IMR-90 (cell line): ENCODE measurements at regions not wholly inside any gene's neighbourhood (a gene's known extent, or its start where the extent isn't known, plus 50 kb on each side); places are given as distances from the start of the nearest gene placed in this dataset.

Source experiments
- ATAC-seq: fragments of 200-7000 bp; cut with Tn5 transposase; 2 replicates; pipeline ENCODE4 v1.9.1; 2020; ENCODE audit warnings: low read depth, mild to moderate bottlenecking, moderate library complexity
- BruUV-seq: library from RNA; stranded (reverse); fragments of 400-500 nt; replicated peaks from 2 replicates; lab custom pipeline; 2021; lab: Mats Ljungman, UMichigan
- CTCF ChIA-PET: fragments of 300-600 bp; formaldehyde crosslinking; extraction: SDS; loops from one replicate; lab custom pipeline; 2021; ENCODE audit warnings: antibody characterized with exemption; lab: Yijun Ruan, JAX
- POLR2A ChIA-PET: fragments of 300-600 bp; sonication (Branson Sonifier 250); formaldehyde crosslinking; loops from one replicate; lab custom pipeline; 2022; ENCODE audit warnings: antibody characterized with exemption; ENCODE audit not compliant: unreplicated experiment; lab: Charles Lee
- DNase-seq: peaks from one replicate; pipeline ENCODE4 v3.0.0; 2013
- H2AFZ ChIP-seq: replicated peaks from 2 replicates; pipeline ENCODE3; 2013; ENCODE audit warnings: low read length, mild to moderate bottlenecking; ENCODE audit not compliant: poor library complexity
- H2AK5ac ChIP-seq: 2 replicates; pipeline ENCODE4 v1.6.1; 2013; ENCODE audit warnings: low read depth, low read length, inconsistent platforms
- H2AK9ac ChIP-seq: replicated peaks from 2 replicates; pipeline ENCODE3; 2013; ENCODE audit warnings: mild to moderate bottlenecking, low read depth, low read length, moderate library complexity; ENCODE audit not compliant: poor library complexity
- H2BK120ac ChIP-seq: 2 replicates; pipeline ENCODE4 v1.6.1; 2013; ENCODE audit warnings: low read depth, low read length, inconsistent platforms
- H2BK15ac ChIP-seq: 3 replicates; pipeline ENCODE4 v1.6.1; 2013; ENCODE audit warnings: low read depth, low read length, inconsistent platforms
- H2BK20ac ChIP-seq: 2 replicates; pipeline ENCODE4 v1.6.1; 2013; ENCODE audit warnings: low read depth, mild to moderate bottlenecking, inconsistent platforms, low read length, moderate library complexity
- H2BK5ac ChIP-seq: 2 replicates; pipeline ENCODE4 v1.6.1; 2013; ENCODE audit warnings: mild to moderate bottlenecking, low read depth, low read length, inconsistent platforms; ENCODE audit not compliant: poor library complexity, severe bottlenecking
- H3K14ac ChIP-seq: replicated peaks from 2 replicates; pipeline ENCODE4 v1.6.1; 2013; ENCODE audit warnings: low read depth, low read length, inconsistent platforms
- H3K18ac ChIP-seq: 2 replicates; pipeline ENCODE4 v1.6.1; 2013; ENCODE audit warnings: low read depth, low read length, control low read depth
- H3K23ac ChIP-seq: 2 replicates; pipeline ENCODE4 v1.6.1; 2013; ENCODE audit warnings: low read depth, low read length, inconsistent platforms
- H3K27ac ChIP-seq: 2 replicates; pipeline ENCODE4 v1.5.1; 2013; ENCODE audit warnings: mild to moderate bottlenecking, control low read depth, low read length; ENCODE audit not compliant: insufficient read depth
- H3K27me3 ChIP-seq: 2 replicates; pipeline ENCODE4 v1.6.1; 2013; ENCODE audit warnings: low read length; ENCODE audit not compliant: control insufficient read depth, insufficient read depth
- H3K36me3 ChIP-seq: 2 replicates; pipeline ENCODE4 v1.6.1; 2013; ENCODE audit warnings: low read length, mixed read lengths; ENCODE audit not compliant: control insufficient read depth, insufficient read depth
- H3K4ac ChIP-seq: 2 replicates; pipeline ENCODE4 v1.6.1; 2013; ENCODE audit warnings: low read depth, low read length, inconsistent platforms
- H3K4me1 ChIP-seq: 2 replicates; pipeline ENCODE4 v1.6.1; 2013; ENCODE audit warnings: low read length, mixed read lengths; ENCODE audit not compliant: control insufficient read depth, insufficient read depth
- H3K4me2 ChIP-seq: 2 replicates; pipeline ENCODE4 v1.6.1; 2013; ENCODE audit warnings: low read depth, mild to moderate bottlenecking, control low read depth, low read length, moderate library complexity
- H3K4me3 ChIP-seq: 2 replicates; pipeline ENCODE4 v1.5.1; 2013; ENCODE audit warnings: low read depth, mild to moderate bottlenecking, control low read depth, low read length, moderate library complexity; ENCODE audit not compliant: insufficient read depth
- H3K56ac ChIP-seq: 2 replicates; pipeline ENCODE4 v1.6.1; 2013; ENCODE audit warnings: low read length, inconsistent platforms; ENCODE audit not compliant: insufficient read depth; ENCODE audit errors: extremely low read depth
- H3K79me1 ChIP-seq, 2 experiments: 2 replicates each; pipeline ENCODE4 v1.6.1; 2013; ENCODE audit warnings: low read length in 2 of 2, inconsistent platforms in 1 of 2, low read depth in 1 of 2
- H3K9ac ChIP-seq: 2 replicates; pipeline ENCODE4 v1.6.1; 2013; ENCODE audit warnings: low read depth, low read length, control low read depth
- H3K9me1 ChIP-seq: 2 replicates; pipeline ENCODE4 v1.6.1; 2013; ENCODE audit warnings: low read length, inconsistent platforms; ENCODE audit not compliant: insufficient read depth
- H3K9me3 ChIP-seq: 2 replicates; pipeline ENCODE4 v1.6.1; 2013; ENCODE audit warnings: low read length; ENCODE audit not compliant: control insufficient read depth, insufficient read depth
- H4K20me1 ChIP-seq: 2 replicates; pipeline ENCODE4 v1.6.1; 2013; ENCODE audit warnings: low read length, inconsistent platforms; ENCODE audit not compliant: insufficient read depth
- H4K5ac ChIP-seq: 2 replicates; pipeline ENCODE4 v1.6.1; 2013; ENCODE audit warnings: mild to moderate bottlenecking, low read depth, low read length, control low read depth
- H4K8ac ChIP-seq, 2 experiments: 2 replicates each; pipeline ENCODE4 v1.6.1; 2013; ENCODE audit warnings: low read depth in 2 of 2, low read length in 2 of 2, control low read depth in 1 of 2, inconsistent platforms in 1 of 2
- H4K91ac ChIP-seq: 2 replicates; pipeline ENCODE4 v1.6.1; 2013; ENCODE audit warnings: low read depth, low read length, inconsistent platforms; ENCODE audit not compliant: insufficient read depth
- WGBS, 2 experiments: methylation state at CpG; one replicate each; pipeline versions ENCODE4 v1.1.5 to v1.1.7; 2013; ENCODE audit warnings: missing lambda C conversion rate in 2 of 2; ENCODE audit not compliant: insufficient read length in 1 of 2; ENCODE audit errors: extremely low coverage in 2 of 2; 5-methylcytosine and 5-hydroxymethylcytosine counted together
- dilution Hi-C: fragments of 300-500 bp; cut with HindIII; formaldehyde crosslinking; loops from one replicate; pipeline ENCODE4 v1.14.3; 2018; ENCODE audit warnings: low sequenced_read_pairs; ENCODE audit not compliant: unreplicated experiment
- in situ Hi-C: fragments of 300-500 bp; cut with MboI; formaldehyde crosslinking; loops from 3 replicates; pipeline ENCODE4 v1.14.3; 2019; ENCODE audit warnings: low sequenced_read_pairs, inconsistent platforms, mixed read lengths
- intact Hi-C: fragments of 100-400 bp; cut with micrococcal nuclease; formaldehyde crosslinking; loops from 2 replicates; pipeline ENCODE4 v1.10.0; 2022
- TF ChIP-seq, protein P1 (sequence below): fragments of 150-350 bp; IDR thresholded peaks from 2 replicates; pipeline ENCODE4 v1.6.1; 2017; ENCODE audit warnings: mild to moderate bottlenecking, antibody characterized with exemption, low read length, low read depth

DNA sequence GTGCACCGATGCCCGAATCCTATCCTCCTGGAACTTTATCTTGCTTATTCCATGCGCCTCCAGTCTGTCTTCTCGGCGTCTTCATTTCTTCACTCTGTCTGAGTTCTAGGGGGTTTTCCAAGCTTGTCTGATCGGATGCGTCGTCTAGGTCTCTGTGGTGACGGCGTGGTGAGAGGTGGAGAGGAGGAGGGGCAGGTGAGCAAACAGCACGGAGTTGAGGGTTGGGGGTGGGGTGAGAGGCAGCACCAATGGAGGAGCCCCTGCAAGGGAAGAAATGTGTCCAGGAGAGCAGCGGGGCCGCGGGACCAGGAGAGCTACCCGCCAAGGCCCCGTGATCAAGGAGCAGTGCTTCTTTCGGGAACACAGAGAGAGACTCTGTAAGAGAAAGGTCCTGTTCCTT lies 131.3 kb upstream of the TWIST2 start:
- H3K4me2 ChIP-seq: no peak overlapping the region
- H2BK120ac ChIP-seq: no peak overlapping the region
- no peak overlapping the region for H3K18ac ChIP-seq
- no peak overlapping the region for H2AK5ac ChIP-seq
- H4K91ac ChIP-seq: no peak overlapping the region
- H2BK15ac ChIP-seq: no peak overlapping the region
- no peaks in the 10 kb centered on the region for H4K20me1 ChIP-seq
- peaks cover 15% of the 10 kb centered on the region for H3K27me3 ChIP-seq
- H3K9me1 ChIP-seq: peaks cover 7% of the 10 kb centered on the region
- no peak overlapping the region for H4K8ac ChIP-seq
- POLR2A ChIA-PET: no interaction called here
- H3K14ac ChIP-seq: no peak overlapping the region
- no peak overlapping the region for H3K4me3 ChIP-seq
- no peak overlapping the region for H3K4ac ChIP-seq
- no peaks in the 10 kb centered on the region for H3K79me1 ChIP-seq
- BruUV-seq: no TSS peak
- in situ Hi-C loops: no loop called here
- no peak overlapping the region for H2BK5ac ChIP-seq
- no peak overlapping the region for H3K9ac ChIP-seq
- H3K56ac ChIP-seq: no peak overlapping the region
- dilution Hi-C loops: no loop called here
- H3K23ac ChIP-seq: no peak overlapping the region
- peaks cover 3% of the 10 kb centered on the region; the same call in 1 of the 2 replicates for H3K9me3 ChIP-seq
- H2AK9ac ChIP-seq: no peak overlapping the region
- no peak overlapping the region for H4K5ac ChIP-seq
- no peak overlapping the region for H2BK20ac ChIP-seq
- CTCF ChIA-PET: no interaction called here
- DNase-seq: no peak
- ATAC-seq: no peak
- H2AFZ ChIP-seq: no peak overlapping the region
- H3K36me3 ChIP-seq: no peaks in the 10 kb centered on the region
- intact Hi-C loops: no loop called here
- 44% methylated on average over 6 of the region's 17 CpGs; no CpG with 5 or more reads in 1 of the 2 experiments for WGBS, 2 experiments
- TF ChIP-seq, protein P1, sequence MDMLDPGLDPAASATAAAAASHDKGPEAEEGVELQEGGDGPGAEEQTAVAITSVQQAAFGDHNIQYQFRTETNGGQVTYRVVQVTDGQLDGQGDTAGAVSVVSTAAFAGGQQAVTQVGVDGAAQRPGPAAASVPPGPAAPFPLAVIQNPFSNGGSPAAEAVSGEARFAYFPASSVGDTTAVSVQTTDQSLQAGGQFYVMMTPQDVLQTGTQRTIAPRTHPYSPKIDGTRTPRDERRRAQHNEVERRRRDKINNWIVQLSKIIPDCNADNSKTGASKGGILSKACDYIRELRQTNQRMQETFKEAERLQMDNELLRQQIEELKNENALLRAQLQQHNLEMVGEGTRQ: no peak
- no peaks in the 10 kb centered on the region for H3K4me1 ChIP-seq
- H3K27ac ChIP-seq: no peak overlapping the region
